ENCODE measurements at regions not wholly inside any gene's neighbourhood (a gene's known extent, or its start where the extent isn't known, plus 50 kb on each side); places are given as distances from the start of the nearest gene placed in this dataset.
"Not testable (repeated sequence)": the region's sequence is repeated elsewhere in the genome, so short reads cannot be mapped to it uniquely, and the experiment has no call there.

- DNase-seq = no peak
These were observed 239.2 kb downstream of the RPIA start for GRCh38 chr2:88930659-88931058.

GRCh38 chr2:88932686-88933085, 241.2 kb downstream of the RPIA start:
- no peak for DNase-seq

GRCh38 chr2:88933091-88933490, 241.6 kb downstream of the RPIA start:
- no peak for DNase-seq

GRCh38 chr2:88933980-88934379, 242.5 kb downstream of the RPIA start:
- DNase-seq = no peak

- DNase-seq = not testable (repeated sequence)
These were observed 249.7 kb downstream of the RPIA start for GRCh38 chr2:88941178-88941577.

GRCh38 chr2:88942798-88943197, 251.3 kb downstream of the RPIA start:
- DNase-seq = no peak

- DNase-seq = no peak
These were observed 257.9 kb downstream of the RPIA start for GRCh38 chr2:88949336-88949735.

GRCh38 chr2:88950010-88950409, 258.5 kb downstream of the RPIA start:
- DNase-seq = no peak

GRCh38 chr2:88955607-88956006, 264.1 kb downstream of the RPIA start:
- no peak for DNase-seq

GRCh38 chr2:88959480-88960204, 268.2 kb downstream of the RPIA start:
- DNase-seq = no peak

- DNase-seq = not testable (repeated sequence)
These were observed 269.9 kb downstream of the RPIA start for GRCh38 chr2:88961323-88961722.

GRCh38 chr2:88967844-88968243, 276.4 kb downstream of the RPIA start:
- DNase-seq = no peak

GRCh38 chr2:88978011-88978410, 286.5 kb downstream of the RPIA start:
- DNase-seq = not testable (repeated sequence)

- not testable (repeated sequence) for DNase-seq
These were observed 287.0 kb downstream of the RPIA start for GRCh38 chr2:88978446-88978845.

- not testable (repeated sequence) for DNase-seq
These were observed 292.6 kb downstream of the RPIA start for GRCh38 chr2:88984079-88984478.

- DNase-seq = not testable (repeated sequence)
These were observed 295.4 kb downstream of the RPIA start for GRCh38 chr2:88986721-88987330.

- not testable (repeated sequence) for DNase-seq
These were observed 297.1 kb downstream of the RPIA start for GRCh38 chr2:88988617-88989016.

GRCh38 chr2:88992819-88993218, 301.3 kb downstream of the RPIA start:
- DNase-seq = not testable (repeated sequence)

- not testable (repeated sequence) for DNase-seq
These were observed 303.4 kb downstream of the RPIA start for GRCh38 chr2:88994856-88995255.

GRCh38 chr2:88996588-88996987, 305.1 kb downstream of the RPIA start:
- DNase-seq = not testable (repeated sequence)

- no peak for DNase-seq
These were observed 307.9 kb downstream of the RPIA start for GRCh38 chr2:88999365-88999764.

- DNase-seq = no peak
These were observed 308.8 kb downstream of the RPIA start for GRCh38 chr2:89000235-89000634.

GRCh38 chr2:89004238-89004637, 312.8 kb downstream of the RPIA start:
- DNase-seq = not testable (repeated sequence)

- DNase-seq = not testable (repeated sequence)
These were observed 329.1 kb downstream of the RPIA start for GRCh38 chr2:89020566-89020965.

- DNase-seq = not testable (repeated sequence)
These were observed 334.8 kb downstream of the RPIA start for GRCh38 chr2:89026296-89026695.

Measured in activated CD8-positive, alpha-beta memory T cell treated with anti-CD3 and anti-CD28 coated beads, Interleukin-2, amount 50 U/mL, for 48 hours (primary cell).